ENCODE measurements at regions not wholly inside any gene's neighbourhood (a gene's known extent, or its start where the extent isn't known, plus 50 kb on each side); places are given as distances from the start of the nearest gene placed in this dataset.

- no peak for DNase-seq (ENCODE audit: extremely low read depth, low read depth)
- no peak for TF ChIP-seq CTCF (IDR thresholded peaks at IDR 0.05; ENCODE audit: low read depth, low read length)
Measured at GRCh38 chr6:144849920-144850319, 564.8 kb downstream of the UTRN start.

- no peak for TF ChIP-seq CTCF (IDR thresholded peaks at IDR 0.05; ENCODE audit: low read depth, low read length)
- no peak for DNase-seq (ENCODE audit: extremely low read depth, low read depth)
Measured at GRCh38 chr6:144853603-144854002, 568.5 kb downstream of the UTRN start.

GRCh38 chr6:144854654-144855053, 569.5 kb downstream of the UTRN start:
- no peak for TF ChIP-seq CTCF (IDR thresholded peaks at IDR 0.05; ENCODE audit: low read depth, low read length)
- DNase-seq (ENCODE audit: extremely low read depth, low read depth), result no peak

- TF ChIP-seq CTCF (IDR thresholded peaks at IDR 0.05; ENCODE audit: low read depth, low read length), result no peak
- DNase-seq (ENCODE audit: extremely low read depth, low read depth), result no peak
Measured at GRCh38 chr6:144855375-144855774, 570.2 kb downstream of the UTRN start.

GRCh38 chr6:144855812-144856531, 570.8 kb downstream of the UTRN start:
- TF ChIP-seq CTCF (IDR thresholded peaks at IDR 0.05; ENCODE audit: low read depth, low read length), result no peak
- no peak for DNase-seq (ENCODE audit: extremely low read depth, low read depth)

GRCh38 chr6:144856622-144857021, 571.5 kb downstream of the UTRN start:
- no peak for DNase-seq (ENCODE audit: extremely low read depth, low read depth)
- TF ChIP-seq CTCF (IDR thresholded peaks at IDR 0.05; ENCODE audit: low read depth, low read length), result no peak

- no peak for DNase-seq (ENCODE audit: extremely low read depth, low read depth)
- no peak for TF ChIP-seq CTCF (IDR thresholded peaks at IDR 0.05; ENCODE audit: low read depth, low read length)
Measured at GRCh38 chr6:144857086-144857485, 572.0 kb downstream of the UTRN start.

Measured in AG09319 (cell line).